ENCODE measurements at regions not wholly inside any gene's neighbourhood (a gene's known extent, or its start where the extent isn't known, plus 50 kb on each side); places are given as distances from the start of the nearest gene placed in this dataset.
"Not testable (repeated sequence)": the region's sequence is repeated elsewhere in the genome, so short reads cannot be mapped to it uniquely, and the experiment has no call there.

DNA sequence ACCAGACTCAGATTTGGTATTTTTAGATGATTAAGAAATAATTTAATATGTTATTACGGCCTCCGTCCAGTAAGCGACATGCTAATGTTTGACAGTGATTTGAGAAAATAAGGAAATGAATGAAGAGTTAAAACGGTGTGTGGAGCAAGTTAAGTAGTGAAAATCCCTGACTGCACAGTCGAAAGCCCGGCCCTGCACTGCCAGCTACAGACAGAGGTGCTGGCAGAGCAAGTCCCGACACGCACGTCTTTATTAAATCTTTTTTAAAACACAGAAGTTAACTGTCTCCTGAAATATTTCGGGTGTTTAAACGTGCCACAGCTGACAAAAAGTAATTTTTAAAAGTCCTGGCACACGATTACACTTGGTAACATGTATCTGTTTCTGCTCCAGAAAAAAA lies 293.4 kb upstream of the RNF32 start:
- DNase-seq: no peak
- H3K4me3 ChIP-seq (ENCODE audit: low read depth, low read length): no peak overlapping the region
- peaks cover 73% of the 10 kb centered on the region for H3K27me3 ChIP-seq (ENCODE audit: insufficient read depth, low read depth, severe bottlenecking)
- H3K36me3 ChIP-seq: no peaks in the 10 kb centered on the region
- H3K9me3 ChIP-seq (ENCODE audit: severe bottlenecking): no peaks in the 10 kb centered on the region
- TF ChIP-seq, protein P1, sequence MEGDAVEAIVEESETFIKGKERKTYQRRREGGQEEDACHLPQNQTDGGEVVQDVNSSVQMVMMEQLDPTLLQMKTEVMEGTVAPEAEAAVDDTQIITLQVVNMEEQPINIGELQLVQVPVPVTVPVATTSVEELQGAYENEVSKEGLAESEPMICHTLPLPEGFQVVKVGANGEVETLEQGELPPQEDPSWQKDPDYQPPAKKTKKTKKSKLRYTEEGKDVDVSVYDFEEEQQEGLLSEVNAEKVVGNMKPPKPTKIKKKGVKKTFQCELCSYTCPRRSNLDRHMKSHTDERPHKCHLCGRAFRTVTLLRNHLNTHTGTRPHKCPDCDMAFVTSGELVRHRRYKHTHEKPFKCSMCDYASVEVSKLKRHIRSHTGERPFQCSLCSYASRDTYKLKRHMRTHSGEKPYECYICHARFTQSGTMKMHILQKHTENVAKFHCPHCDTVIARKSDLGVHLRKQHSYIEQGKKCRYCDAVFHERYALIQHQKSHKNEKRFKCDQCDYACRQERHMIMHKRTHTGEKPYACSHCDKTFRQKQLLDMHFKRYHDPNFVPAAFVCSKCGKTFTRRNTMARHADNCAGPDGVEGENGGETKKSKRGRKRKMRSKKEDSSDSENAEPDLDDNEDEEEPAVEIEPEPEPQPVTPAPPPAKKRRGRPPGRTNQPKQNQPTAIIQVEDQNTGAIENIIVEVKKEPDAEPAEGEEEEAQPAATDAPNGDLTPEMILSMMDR (IDR thresholded peaks at IDR 0.05; ENCODE audit: low read depth, low read length): no peak
- no peak overlapping the region for H3K27ac ChIP-seq

DNA sequence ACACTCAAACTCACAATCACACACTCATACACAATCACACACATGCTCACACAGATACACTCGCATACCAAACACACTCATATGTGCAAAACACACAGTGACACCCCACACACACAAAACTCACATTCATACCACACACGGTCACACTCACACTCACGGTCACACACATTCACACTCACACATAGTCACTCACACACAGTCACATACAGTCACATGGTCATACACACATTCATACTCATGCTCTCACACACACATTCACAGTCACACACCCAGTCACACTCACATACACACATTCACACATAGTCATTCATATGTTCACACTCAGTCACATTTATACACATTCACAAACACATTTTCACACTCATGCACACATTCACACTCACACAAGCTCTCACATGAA lies 296.0 kb upstream of the RNF32 start:
- TF ChIP-seq, protein P1 (IDR thresholded peaks at IDR 0.05; ENCODE audit: low read depth, low read length): no peak
- H3K36me3 ChIP-seq: no peaks in the 10 kb centered on the region
- no peak overlapping the region for H3K4me3 ChIP-seq (ENCODE audit: low read depth, low read length)
- no peaks in the 10 kb centered on the region for H3K9me3 ChIP-seq (ENCODE audit: severe bottlenecking)
- no peak for DNase-seq
- peaks cover 77% of the 10 kb centered on the region for H3K27me3 ChIP-seq (ENCODE audit: insufficient read depth, low read depth, severe bottlenecking)
- H3K27ac ChIP-seq: no peak overlapping the region

DNA sequence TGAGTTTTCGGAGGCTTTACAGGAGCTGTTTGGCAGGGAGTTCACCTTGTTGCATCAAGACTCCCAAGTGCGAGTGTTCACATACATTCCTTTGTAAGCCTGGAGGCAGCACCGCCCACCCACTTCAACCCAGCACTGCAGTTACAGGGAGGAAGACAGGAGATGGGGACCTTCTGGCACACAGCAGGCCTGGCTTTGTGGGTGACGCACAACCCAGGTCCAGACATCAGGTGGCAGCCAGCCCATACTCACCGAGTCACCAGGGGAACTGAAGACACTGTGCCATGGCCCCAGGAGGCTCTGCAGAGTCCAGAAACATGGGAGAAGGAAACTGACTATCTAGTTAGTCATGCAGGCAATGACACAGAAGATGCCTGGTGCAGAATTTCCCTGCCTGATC lies 305.9 kb upstream of the RNF32 start:
- H3K9me3 ChIP-seq (ENCODE audit: severe bottlenecking): no peaks in the 10 kb centered on the region
- peaks cover 86% of the 10 kb centered on the region for H3K27me3 ChIP-seq (ENCODE audit: insufficient read depth, low read depth, severe bottlenecking)
- no peaks in the 10 kb centered on the region for H3K36me3 ChIP-seq
- H3K4me3 ChIP-seq (ENCODE audit: low read depth, low read length): no peak overlapping the region
- DNase-seq: no peak
- no peak overlapping the region for H3K27ac ChIP-seq
- TF ChIP-seq, protein P1 (IDR thresholded peaks at IDR 0.05; ENCODE audit: low read depth, low read length): no peak

DNA sequence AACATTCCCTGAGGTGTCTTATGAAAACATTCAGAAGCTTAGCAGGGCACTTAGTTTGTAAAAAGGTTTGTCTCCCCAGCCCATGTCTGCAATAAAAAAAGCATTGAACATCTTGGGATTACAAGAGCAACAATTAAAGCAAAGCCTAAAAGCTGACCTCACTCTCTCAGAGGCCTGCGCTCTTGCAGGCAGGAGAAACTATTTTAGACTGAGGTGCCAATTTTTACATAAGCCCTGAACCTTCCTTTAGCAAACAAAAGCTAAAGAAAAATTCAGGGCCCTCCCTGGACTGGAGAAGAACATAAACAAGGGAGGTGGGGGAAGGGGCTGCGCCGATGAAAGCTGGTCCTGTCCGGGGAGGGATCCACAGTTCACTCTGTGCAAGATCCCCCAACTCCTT lies 312.7 kb upstream of the RNF32 start:
- Histone ChIP-seq H3K4me3 (ENCODE audit: low read depth, low read length) (no peak overlapping the region), H3K36me3 (no peaks in the 10 kb centered on the region), H3K9me3 (ENCODE audit: severe bottlenecking) (no peaks in the 10 kb centered on the region), H3K27ac (no peak overlapping the region), H3K27me3 (ENCODE audit: insufficient read depth, low read depth, severe bottlenecking) (peaks cover 77% of the 10 kb centered on the region)
- no peak for DNase-seq
- TF ChIP-seq, protein P1 (IDR thresholded peaks at IDR 0.05; ENCODE audit: low read depth, low read length): no peak

DNA sequence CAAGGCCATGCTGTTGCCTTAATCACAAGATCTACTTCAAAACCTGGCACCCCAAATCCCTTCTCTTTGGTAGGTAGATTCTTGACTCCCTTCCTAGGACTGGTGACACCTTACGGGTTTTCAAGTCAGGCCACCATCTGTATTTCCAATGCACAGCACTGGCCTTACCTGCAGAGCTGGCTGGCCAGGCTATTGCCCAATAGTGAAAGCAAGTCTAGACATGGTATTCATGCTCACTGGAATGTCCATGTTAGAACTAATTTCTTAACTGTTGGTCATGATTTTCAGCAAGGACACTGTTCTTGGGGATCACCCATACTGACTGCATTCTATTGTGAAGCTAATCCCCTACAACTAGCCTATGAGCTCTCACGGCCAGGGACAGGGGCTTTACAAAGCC lies 313.1 kb upstream of the RNF32 start:
- no peak overlapping the region for H3K4me3 ChIP-seq (ENCODE audit: low read depth, low read length)
- no peak overlapping the region for H3K27ac ChIP-seq
- H3K27me3 ChIP-seq (ENCODE audit: insufficient read depth, low read depth, severe bottlenecking): peaks cover 73% of the 10 kb centered on the region
- no peaks in the 10 kb centered on the region for H3K36me3 ChIP-seq
- DNase-seq: no peak
- TF ChIP-seq, protein P1 (IDR thresholded peaks at IDR 0.05; ENCODE audit: low read depth, low read length): no peak
- H3K9me3 ChIP-seq (ENCODE audit: severe bottlenecking): no peaks in the 10 kb centered on the region

DNA sequence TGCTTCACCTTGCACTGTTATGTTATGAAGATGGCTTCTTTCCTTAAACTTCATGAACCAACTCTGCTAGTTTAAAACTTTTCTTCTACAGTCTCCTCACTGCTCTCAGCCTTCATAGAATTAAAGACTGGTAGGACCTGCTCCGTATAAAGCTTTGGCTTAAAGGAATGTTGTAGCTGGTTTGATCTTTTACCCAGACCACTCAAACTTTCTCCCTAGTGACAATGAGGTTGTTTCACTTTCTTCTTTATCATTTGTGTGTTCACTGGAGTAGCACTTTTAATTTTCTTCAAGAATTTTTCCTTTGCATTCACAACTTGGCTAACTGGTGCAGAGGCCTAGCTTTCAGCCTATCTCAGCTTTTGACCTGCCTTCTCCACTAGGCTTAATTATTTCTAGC lies 316.4 kb upstream of the RNF32 start:
- Histone ChIP-seq H3K9me3 (ENCODE audit: severe bottlenecking) (no peaks in the 10 kb centered on the region), H3K27ac (no peak overlapping the region), H3K36me3 (no peaks in the 10 kb centered on the region), H3K4me3 (ENCODE audit: low read depth, low read length) (no peak overlapping the region), H3K27me3 (ENCODE audit: insufficient read depth, low read depth, severe bottlenecking) (peaks cover 70% of the 10 kb centered on the region)
- no peak for DNase-seq
- TF ChIP-seq, protein P1 (IDR thresholded peaks at IDR 0.05; ENCODE audit: low read depth, low read length): no peak

DNA sequence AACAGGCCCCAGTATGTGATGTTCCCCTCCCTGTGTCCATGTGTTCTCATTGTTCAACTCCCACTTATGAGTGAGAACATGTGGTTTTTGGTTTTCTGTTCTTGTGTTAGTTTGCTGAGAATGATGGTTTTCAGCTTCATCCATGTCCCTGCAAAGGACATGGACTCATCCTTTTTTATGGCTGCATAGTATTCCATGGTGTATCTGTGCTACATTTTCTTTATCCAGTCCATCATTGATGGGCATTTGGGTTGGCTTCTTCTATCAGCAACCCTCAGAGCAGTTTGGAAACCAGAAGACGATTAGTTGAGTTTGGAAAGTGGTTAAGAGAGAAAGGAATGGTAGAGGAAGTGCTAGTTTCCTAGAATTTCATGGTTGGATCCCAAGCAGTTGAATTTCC lies 319.1 kb upstream of the RNF32 start:
- H3K4me3 ChIP-seq (ENCODE audit: low read depth, low read length); DNase-seq; H3K27ac ChIP-seq; H3K9me3 ChIP-seq (ENCODE audit: severe bottlenecking); H3K36me3 ChIP-seq: not testable (repeated sequence)
- H3K27me3 ChIP-seq (ENCODE audit: insufficient read depth, low read depth, severe bottlenecking): peaks cover 66% of the 10 kb centered on the region
